NCI-H2107 (cell line): ENCODE measurements at regions not wholly inside any gene's neighbourhood (a gene's known extent, or its start where the extent isn't known, plus 50 kb on each side); places are given as distances from the start of the nearest gene placed in this dataset.
"Not testable (repeated sequence)": the region's sequence is repeated elsewhere in the genome, so short reads cannot be mapped to it uniquely, and the experiment has no call there.

Experiments used
- DNase-seq: peaks from one replicate; lab custom pipeline; 2025; lab: John Stamatoyannopoulos, UW

DNA sequence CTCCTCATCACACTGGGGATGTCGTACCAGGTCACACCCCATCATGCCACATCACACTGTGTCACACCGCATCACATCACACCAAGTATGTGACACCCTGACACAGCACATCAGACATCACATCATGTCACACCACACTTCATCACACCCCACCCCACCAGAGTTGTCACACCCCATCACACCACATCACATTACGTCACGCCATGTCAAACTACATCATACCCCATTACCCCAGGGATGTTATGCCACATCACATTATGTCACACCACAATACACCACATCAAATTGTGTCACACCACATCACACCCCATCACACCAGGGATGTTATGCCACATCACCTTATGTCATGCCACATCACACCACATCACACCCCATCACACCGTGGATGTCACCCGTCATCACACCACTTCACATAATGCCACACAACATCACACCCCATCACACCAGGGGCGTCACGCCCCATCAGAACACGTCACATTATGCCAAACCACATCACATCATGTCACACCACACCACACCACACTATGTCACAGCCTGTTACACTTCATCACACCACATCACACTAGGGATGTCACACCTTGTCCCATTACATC is 133.6 kb downstream of the TMEM121 start:
- no peak for DNase-seq

DNA sequence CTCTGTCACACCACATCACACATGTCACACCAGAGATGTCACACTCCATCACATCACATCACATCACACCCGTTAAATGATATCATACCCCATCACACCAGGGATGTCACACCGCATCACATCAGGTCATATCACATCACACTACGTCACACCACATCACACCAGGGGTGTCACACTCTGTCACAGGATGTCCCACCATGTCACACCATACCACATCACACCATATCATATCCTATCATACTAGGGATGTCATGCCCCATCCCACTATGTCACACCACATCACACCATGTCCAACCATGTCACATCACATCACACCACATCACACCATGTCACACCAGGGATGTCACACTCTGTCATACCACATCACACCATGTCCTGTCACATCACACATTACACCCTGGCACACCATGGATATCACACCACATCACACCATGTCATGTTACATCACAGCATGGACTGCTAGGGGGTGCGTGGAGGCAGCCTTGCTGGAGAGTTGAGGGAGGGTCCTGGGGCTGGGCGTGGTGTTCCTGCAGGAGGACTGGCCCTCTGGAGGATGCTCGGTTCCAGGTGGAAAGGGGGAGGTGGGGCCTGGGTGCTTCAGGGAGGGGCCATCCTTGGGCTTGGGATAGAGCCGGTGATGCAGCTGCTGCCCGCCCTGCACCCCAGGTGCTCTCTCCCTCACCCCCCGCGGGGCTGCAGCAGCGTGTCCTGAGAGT is 134.6 kb downstream of the TMEM121 start:
- no peak for DNase-seq

DNA sequence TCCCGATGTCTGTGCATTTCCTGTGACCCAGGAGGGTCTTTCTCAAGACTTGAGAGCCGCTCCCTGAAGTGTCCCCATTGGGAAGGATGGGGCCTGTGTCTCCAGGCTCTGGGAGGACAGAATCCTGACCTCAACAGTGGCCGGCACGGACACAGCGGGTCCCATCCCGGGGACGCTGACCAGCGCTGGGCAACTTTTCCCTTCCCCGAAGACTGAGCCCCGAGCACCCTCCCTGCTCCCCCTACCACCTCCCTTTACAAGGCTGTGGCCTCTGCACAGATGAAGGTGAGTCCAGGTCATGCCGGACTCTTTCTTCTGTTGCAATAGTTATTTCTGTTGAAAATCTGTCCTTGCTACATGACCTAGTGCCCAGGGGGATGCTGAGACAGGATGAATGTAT is 135.7 kb downstream of the TMEM121 start:
- DNase-seq: not testable (repeated sequence)

DNA sequence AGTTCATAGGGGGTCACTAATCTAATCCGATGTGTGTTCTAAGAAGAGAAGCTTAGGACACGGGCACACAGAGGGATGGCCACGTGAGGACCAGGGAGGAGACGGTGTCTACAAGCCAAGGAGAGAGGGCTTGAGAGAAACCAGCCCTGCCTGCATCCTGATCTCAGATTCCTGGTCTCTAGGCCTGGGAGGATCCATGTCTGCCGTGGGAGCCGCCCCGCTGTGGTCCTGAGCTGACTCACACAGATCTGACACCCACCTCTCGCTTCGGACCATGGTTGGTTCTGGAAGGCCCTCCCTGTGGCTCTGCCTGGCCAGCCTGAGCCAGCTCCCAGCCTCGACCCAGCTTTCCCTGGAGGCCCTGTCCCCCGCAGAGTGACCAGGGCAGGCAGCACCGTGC is 136.2 kb downstream of the TMEM121 start:
- DNase-seq: not testable (repeated sequence)

DNA sequence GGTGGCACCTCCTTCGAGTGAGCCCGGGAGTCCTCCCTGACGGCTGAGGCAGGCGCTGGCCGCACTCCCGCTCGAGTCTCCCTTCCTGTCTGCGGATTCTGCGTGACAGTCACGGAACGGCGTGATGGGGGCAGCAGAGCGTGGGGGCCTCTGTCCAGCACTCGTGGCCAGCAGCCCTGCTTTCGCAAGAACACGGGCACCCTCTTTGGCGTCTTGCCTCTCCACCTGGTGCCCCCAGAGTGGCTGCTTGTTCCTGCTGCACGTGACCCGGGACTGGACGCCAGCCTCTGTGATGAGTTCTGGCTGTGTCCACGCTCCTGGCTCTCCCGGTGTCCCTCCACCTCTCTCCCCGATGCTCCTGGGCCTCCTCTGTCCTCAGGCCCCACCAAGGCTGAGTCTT is 136.9 kb downstream of the TMEM121 start:
- DNase-seq: not testable (repeated sequence)

DNA sequence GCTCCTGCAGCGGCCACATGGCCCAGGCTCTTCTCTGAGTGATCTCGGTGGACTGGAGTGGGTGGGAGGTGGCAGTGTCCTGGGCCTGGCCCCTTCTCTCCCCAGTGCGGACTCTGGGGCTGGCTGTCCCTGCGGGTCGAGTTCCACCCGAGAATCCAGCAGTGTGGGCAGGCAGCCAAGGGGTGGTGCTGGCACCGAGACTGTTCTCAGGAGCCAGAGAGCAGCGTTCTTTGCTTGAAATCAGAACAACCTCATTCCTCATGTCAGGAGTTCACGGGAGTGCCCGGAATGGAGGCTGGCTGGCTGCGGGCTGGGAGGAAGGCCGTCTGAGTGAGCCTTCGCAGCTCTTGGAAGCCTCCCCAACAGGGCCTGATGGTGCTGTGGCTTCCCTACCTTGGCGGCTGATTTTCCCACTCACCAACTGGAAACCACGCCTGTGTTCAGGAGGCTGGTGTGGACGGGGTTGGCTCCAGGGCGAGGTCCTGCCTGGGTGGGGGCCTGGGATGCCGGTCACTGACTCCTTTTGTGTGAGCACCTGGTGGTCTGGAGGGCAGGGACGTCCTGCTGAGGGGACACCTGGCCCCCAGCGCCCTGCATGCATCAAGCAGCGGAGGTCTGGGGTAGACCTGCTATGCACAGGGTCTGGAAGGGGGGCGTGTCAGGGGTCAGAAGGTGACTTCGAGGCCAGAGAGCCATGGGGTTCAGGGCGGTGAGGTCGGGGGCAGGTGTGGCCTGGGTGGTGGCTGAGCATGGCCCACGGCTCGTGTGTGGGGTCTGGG is 137.6 kb downstream of the TMEM121 start:
- not testable (repeated sequence) for DNase-seq

DNA sequence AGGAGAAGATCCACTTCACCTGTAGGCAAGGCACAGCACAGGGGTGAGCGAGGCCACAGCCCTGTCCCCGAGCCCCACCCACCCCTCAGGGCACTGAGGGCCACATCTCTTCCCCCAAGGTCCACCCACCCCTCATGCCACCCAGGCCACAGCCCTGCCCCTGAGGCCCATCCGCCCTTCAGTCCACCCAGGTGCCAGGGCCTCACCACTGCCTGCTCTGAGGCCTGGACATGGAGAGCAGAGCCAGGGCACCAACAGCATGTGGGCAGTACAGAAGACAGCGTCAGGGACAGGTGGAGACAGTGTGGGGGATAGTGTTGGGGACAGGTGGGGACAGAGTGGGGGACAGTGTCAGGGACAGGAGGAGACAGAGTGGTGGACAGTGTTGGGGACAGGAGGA is 138.3 kb downstream of the TMEM121 start:
- DNase-seq: no peak

DNA sequence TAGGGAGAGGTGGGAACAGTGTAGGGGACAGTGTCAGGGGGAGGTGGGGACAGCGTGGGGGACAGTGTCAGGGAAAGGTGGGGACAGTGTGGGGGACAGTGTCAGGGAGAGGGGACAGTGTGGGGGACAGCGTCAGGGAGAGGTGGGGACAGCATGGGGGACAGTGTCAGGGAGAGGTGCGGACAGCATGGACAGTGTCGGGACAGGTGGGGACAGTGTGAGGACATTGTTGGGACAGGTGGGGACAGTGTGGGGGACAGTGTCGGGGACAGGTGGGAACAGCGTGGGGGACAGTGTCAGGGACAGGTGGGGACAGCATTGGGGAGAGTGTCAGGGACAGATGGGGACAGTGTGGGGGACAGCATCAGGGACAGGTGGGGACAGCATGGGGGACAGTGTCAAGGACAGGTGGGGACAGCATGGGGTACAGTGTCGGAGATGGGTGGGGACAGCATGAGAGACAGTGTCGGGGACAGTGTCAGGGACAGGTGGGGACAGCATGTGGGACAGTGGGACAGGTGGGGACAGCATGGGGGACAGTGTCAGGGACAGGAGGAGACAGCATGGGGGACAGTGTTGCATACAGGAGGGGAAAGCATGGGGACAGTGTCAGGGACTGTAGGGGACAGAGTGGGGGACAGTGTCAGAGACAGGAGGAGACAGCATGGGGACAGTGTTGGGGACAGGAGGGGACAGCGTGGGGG is 139.0 kb downstream of the TMEM121 start:
- no peak for DNase-seq

DNA sequence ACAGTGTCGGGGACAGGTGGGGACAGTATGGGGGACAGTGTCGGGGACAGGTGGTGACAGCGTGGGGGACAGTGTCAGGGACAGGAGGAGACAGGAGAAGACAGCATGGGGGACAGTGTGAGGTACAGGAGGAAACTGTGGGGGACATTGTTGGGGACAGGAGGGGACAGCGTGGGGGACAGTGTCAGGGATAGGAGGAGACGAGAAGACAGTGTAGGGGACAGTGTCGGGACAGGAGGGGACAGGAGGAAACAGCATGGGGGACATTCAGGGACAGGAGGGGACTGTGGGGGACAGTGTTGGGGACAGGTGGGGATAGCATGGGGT is 139.5 kb downstream of the TMEM121 start:
- no peak for DNase-seq

DNA sequence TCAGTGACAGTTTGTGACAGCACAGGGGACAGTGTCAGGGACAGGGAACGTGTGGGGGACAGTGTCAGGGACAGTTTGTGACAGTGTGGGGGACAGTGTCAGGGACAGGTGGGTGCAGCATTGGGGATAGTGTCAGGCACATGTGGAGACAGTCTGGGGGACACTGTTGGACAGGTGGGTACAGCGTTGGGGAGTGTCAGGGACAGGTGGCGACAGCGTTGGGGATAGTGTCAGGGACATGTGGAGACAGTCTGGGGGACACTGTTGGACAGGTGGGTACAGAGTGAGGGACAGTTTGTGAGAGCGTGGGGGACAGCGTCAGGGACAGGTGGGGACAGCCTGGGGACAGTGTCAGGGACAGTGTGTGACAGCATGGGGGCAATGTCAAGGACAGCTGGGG is 140.0 kb downstream of the TMEM121 start:
- no peak for DNase-seq

DNA sequence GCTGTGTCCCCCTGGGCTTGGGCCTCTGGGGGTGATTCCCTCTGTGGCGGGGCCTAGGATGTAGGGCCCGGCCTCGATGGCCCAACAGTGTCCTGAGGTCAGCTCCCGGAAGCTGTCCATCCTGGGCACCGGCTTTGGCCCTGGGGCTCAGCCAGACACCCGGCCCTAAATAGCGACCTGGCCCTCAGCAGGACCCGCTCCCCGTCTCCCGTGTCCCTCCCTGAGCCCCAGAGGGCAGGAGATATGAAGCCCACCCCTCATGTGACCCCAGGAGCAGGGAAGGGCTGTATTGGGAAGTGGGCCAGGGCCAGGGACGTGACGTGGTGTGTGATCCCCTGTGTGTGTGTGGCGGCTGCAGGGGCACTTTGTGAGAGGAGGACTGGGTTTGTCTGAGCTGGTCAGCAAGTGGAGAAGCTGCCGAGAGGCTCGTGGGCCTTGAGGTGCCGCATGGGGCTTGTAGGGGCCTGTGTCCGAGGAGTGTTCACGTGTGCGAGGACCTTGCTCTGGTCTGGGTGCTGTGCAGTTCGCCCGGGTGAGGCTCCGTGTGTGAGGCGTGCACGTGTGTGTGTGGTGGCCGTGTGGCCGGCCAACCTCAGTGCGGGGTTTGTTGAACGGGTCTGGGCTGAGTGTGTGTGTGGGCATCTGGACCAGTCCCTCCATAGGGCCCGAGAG is 140.7 kb downstream of the TMEM121 start:
- DNase-seq: not testable (repeated sequence)

DNA sequence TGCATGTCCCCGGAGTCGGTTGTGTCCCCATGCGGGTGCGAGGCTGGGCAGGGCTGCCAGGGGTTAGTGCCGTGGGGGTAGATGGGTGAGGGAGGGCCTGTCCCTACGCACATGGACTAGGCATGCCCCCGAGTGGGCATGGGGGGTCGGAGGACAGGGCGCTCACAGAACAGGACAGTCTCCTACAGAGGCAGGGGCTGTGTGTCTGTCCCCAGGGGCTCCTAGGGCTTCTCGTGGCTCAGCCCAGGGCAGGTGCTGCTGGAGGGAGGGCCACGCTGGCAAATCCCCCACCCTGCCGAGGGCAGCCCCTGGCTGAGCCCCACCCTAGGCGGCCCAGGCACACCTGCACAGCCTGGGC is 141.3 kb downstream of the TMEM121 start:
- DNase-seq: not testable (repeated sequence)

DNA sequence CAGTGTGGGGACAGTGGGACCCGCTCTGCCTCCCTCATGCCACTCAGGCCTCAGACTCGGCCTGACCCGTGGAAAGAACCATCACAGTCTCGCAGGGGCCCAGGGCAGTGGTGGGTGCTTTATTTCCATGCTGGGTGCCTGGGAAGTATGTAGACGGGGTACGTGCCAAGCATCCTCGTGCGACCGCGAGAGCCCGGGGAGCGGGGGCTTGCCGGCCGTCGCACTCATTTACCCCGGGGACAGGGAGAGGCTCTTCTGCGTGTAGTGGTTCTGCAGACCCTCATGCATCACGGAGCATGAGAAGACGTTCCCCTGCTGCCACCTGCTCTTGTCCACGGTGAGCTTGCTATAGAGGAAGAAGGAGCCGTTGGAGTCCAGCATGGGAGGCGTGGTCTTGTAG is 141.6 kb downstream of the TMEM121 start:
- not testable (repeated sequence) for DNase-seq

DNA sequence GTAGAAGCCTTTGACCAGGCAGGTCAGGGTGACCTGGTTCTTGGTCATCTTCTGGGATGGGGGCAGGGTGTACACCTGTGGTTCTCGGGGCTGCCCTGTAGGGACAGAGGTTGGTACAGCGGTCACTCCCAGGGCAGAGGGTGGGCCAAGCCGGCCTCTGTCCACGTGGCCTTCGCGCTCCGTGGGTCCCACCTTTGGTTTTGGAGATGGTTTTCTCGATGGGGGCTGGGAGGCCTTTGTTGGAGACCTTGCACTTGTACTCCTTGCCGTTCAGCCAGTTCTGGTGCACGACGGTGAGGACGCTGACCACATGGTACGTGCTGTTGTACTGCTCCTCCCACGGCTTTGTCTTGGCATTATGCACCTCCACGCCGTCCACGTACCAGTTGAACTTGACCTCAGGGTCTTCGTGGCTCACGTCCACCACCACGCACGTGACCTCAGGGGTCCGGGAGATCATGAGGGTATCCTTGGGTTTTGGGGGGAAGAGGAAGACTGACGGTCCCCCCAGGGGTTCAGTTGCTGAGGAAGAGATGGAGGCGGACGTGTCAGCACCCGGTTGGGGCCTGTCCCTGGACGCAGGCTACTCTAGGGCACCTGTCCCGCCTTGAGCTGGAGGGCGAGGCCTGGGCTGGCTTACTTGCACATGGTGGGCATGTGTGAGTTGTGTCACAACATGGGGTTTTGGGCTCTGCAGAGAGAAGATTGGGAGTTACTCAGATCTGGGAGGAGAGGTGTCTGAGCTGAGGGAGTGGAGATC is 142.3 kb downstream of the TMEM121 start:
- not testable (repeated sequence) for DNase-seq

DNA sequence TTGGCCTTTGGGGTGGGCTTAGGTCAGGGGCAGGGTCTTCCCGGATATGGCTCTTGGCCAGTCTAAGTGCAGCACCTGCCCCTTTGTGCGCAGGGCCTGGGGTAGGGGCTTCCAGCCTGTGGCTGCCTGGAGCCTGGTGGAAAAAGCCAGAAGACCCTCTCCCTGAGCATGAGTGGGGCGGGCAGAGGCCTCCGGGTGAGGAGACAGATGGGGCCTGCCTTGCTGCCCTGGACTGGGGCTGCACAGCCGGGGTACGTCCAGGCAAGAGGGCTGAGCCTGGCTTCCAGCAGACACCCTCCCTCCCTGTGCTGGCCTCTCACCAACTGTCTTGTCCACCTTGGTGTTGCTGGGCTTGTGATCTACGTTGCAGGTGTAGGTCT is 142.8 kb downstream of the TMEM121 start:
- not testable (repeated sequence) for DNase-seq

DNA sequence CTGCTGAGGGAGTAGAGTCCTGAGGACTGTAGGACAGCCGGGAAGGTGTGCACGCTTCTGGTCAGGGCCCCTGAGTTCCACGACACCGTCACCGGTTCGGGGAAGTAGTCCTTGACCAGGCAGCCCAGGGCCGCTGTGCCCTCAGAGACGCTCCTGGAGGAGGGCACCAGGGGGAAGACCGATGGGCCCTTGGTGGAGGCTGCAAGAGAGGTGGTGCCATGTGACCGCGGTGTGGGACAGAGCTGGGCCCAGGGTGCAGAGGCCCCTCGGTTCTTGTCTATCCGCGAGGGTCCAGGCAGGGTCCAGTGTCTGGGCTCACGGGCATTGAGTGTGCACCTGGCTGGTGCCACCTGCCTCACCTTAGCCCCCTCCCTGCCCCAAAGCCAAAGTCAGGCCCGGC is 143.3 kb downstream of the TMEM121 start:
- not testable (repeated sequence) for DNase-seq

DNA sequence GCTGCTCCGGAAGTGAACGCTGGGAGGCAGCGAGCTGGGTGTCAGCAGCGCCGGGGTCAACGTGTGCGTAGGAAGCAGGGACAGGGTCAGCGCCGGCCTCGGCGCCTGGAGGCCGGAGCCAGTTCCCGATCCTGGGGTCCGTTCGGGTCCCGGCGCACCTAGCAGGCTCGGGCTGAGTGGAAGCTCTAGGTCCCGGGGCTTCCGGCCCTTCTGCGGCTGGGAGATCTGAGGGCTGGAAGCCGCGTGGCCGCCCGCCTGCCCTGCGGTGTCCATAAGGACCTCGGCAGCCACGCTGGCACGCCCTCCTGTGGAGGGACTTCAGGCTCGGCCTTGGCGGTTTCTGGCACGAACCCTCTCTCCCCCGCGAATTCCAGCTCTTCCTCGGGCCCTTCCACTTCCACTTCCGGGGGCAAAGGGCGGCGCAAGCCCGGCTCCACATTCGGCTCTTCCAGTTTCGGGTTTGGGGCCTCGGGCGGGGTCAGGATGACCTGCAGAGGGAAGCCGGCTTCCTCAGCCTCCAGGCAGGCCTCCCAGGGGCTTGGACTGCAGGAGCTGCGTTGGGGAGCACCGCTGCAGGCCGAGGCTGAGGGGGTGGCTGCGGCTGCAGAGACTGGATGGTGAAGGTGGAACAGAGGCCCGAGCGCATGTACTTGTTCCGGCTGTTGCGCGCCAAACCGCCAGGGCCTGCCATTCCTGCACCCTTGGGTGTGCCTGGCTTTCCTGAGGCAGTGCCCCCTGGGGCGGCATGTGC is 146.2 kb downstream of the TMEM121 start:
- DNase-seq: not testable (repeated sequence)

DNA sequence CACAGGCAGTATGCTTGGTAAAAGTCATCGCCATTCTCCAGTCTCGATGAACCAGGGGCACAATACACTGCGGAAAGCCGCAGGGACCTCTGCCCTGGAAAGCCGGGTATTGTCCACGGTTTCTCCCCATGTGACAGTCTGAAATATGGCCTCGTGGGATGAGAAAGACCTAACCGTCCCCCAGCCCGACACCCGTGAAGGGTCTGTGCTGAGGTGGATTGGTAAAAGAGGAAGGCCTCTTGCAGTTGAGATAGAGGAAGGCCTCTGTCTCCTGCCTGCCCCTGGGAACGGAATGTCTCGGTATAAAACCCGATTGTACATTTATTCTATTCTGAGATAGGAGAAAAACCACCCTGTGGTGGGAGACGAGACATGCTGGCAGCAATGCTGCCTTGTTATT is 149.1 kb downstream of the TMEM121 start:
- DNase-seq: not testable (repeated sequence)

DNA sequence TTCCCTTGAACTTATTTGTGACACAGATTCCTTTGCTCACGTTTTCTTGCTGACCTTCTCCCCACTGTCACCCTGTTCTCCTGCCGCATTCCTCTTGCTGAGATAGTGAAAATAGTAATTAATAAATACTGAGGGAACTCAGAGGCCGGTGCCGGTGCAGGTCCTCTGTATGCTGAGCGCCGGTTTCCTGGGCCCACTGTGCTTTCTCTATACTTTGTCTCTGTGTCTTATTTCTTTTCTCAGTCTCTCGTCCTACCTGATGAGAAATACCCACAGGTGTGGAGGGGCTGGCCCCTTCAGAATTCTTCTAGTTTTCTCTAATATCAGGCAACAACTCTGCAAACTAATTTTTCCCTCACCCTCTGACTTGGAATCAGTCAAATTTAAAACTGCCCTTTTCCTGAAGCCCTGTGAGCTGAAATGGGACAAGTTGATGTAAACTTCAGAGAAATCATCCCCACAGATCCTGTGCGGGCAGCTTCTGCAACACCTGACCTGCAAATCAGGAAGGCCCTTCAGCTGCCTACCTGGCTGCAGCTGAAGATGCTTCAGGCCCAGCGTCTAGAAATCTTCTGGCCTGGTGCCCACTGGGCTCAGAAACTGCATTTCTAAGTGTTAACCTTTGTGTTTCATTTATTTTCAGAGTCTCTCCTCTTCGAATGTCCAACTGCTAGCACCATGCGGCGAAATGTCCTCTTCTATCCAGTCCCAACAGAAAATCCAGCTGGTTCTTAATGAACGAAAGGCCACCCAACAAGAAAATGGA is 149.7 kb downstream of the TMEM121 start:
- DNase-seq: not testable (repeated sequence)

DNA sequence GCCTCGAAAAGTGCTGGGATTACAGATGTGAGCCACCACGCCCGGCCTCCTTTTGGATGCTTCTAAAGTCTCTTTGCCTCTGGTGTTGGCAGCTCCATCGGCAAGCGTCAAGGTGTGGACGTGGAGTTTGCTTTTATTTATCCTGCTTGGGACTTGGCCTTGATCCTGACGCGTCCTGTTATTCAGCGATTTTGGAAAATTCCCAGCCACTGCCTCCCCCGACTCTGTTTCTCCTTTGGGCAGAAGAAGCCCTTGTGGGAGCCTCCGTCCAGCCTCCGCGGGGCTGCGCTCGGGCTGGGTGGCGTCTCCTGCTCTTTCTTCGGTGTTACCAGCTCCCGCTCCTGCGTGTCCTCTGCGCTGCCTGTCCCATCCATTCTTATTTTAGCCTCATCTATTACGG is 151.7 kb downstream of the TMEM121 start:
- DNase-seq: not testable (repeated sequence)
